Umbilical cord (tissue), 1 donor: ENCODE measurements at regions not wholly inside any gene's neighbourhood (a gene's known extent, or its start where the extent isn't known, plus 50 kb on each side); places are given as distances from the start of the nearest gene placed in this dataset.
A peak's percentile ranks its signal among the peaks of the same experiment; 100 is the strongest.

Experiments
- DNase-seq: peaks from one replicate; pipeline ENCODE4 v3.0.0-alpha.2; 2015; ENCODE audit warnings: low spot score

DNA sequence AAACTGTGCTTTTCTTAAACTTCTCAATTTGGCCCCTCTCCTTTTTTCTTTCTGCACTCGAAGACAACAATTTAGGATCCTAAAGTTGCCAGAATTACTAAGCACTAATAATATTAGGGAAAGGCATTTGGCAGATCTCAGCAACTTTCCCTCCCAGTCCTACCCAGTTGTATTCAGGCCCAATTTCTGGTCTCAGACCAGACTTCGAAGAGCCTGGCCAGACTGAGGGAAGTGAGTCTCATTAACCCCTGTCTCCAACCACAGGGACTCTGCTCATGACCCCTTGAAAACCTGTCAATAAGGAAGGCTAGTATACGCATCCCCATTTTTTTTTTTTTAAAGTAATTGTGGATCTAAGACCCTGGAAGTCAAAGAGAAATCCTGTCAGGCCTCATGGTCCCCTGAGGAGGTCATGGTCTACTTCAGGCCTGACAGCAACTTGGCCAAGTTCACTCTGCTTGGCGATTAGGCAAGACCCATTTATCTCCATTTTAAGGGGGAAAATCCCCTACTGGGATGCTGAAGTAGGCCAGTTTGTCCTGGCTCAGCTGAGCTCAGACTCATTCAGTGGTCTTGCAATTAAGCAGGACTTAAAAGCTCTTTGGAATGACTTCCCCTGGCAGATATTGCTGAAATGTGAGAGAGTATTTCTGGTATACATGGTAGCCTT, 521.0 kb downstream of the FUT8 start:
- no peak for DNase-seq

DNA sequence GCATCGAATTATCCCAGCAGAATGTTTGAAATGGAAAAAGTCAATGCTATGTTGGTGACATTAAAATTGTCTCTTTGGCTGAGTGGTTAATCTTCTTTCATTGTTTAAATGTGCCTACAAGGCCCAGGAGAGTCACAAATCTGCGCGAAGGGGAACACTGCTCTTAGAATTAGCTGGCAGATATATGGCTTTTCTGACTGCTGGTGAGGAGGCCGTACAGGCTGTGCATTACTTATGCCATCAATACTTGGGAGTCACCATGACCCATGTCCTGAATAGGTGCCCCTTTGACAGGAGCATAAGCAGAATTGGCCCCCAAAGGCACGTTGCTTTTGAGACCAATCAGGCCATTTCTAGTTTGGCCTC, 521.5 kb downstream of the FUT8 start:
- DNase-seq: no peak

DNA sequence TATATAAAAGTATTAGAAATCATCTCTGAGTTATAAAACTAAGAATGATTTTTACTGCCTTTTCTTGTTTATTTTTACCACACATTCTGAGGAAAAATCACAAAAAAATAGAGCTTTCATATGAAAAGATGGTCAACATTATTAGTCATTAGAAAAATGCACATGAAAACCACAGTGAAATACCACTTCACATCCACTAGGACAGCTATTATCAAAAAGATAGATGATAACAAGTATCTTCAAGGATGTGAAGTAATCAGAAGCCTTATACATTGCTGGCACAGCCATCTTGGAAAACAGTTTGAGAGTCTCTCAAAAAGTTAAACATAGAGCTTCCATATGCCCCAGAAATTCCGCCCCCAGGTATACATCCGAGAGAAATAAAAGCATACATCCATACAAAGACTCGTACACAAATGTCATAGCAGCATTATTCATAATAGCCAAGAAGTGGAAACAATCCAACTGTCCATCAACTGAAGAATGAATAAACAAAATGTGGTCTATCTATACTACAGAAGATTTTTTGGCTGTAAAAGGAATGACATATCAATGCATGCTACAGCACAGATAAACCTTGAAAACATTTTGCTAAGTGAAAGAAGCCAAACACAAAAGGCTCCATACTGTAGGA, 523.9 kb downstream of the FUT8 start:
- no peak for DNase-seq

DNA sequence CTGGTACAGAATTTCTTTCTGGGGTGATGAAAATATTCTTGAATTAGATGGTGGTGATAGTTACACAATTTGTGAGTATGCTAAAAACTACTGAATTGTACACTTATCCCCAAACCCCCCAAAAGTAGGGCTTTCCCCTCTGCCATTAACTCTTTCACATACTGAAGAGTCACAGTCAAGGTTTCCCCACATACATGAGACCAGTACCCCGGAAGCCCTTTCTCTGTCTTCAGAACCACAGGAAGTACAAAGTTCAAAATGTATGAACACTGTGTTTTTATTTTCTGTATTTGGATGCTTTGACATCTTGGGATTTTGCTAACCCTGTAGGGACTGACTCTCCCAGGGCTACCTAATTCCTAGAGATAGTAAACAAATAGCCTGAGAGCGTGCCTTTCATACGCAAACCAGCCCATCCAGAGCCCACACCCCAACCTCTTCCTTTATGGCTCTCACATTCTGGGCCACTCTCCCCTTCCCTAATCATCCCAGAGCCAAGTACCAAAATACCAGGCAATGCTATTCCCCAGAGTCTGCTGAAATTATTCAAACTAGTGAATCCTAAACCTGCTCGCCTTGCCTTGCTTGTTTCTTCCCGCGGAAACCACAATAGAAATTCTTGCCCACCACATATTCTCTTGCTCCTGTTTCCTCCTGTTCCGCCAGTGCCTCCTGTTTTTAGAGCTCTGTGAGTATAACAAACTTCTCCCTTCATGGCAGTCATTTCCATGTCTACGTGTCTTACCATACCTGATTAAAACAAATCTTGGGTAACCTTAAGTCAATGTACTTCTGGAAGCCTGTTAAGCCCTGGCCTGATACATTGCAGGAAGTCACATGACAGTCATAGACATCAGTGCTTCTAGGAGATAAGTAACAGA, 524.8 kb downstream of the FUT8 start:
- no peak for DNase-seq

DNA sequence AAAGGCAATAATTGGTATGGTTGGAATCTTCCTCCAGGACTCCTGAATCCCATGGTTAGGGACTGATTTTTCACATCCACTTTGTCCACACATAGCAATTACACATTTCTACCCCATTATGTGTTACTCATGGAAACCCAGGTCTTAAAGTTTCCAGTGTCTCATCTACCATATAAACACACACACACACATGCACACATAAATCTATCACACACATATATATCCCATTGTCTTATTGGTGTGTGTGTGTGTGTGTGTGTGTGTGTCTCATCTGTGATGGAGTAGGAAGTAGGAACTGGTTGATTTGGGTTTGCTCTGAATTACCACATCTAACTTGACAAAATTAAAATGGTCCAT, 525.4 kb downstream of the FUT8 start:
- no peak for DNase-seq

DNA sequence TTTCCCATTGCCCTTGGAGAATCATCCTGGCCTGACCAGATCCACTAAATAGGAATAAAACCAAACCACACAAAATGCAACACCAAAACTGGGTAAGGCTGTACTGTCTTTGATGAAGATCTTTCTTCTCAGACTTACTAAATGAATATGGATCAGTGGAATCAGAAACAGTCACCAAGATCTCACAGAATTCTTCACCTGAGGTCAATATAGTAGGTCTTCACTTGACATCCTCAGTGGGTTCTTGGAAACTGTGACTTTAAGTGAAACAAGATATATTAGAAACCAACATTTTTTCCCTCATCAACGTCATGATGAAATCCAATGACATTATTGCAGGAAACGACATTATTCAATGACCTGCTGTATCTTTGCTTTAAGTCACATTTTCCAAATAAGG, 526.2 kb downstream of the FUT8 start:
- no peak for DNase-seq

DNA sequence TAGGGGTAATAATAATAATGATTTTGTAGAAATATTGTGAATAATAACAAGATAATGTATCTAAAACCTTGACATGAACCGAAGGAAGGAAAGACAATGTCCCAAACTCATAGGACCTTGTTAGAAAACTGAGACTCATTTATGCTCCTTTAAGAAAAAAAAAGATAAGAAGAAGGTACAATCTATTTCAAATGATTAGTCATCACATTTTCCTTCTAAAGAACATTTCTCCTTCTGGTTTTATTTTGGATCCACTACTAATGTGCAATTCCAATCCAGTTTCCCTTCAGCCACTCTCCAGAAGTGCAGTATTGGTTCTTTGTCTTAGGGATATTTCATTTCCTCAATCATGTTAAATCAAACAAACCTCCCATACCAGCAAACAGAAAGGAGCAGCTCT, 526.7 kb downstream of the FUT8 start:
- no peak for DNase-seq

DNA sequence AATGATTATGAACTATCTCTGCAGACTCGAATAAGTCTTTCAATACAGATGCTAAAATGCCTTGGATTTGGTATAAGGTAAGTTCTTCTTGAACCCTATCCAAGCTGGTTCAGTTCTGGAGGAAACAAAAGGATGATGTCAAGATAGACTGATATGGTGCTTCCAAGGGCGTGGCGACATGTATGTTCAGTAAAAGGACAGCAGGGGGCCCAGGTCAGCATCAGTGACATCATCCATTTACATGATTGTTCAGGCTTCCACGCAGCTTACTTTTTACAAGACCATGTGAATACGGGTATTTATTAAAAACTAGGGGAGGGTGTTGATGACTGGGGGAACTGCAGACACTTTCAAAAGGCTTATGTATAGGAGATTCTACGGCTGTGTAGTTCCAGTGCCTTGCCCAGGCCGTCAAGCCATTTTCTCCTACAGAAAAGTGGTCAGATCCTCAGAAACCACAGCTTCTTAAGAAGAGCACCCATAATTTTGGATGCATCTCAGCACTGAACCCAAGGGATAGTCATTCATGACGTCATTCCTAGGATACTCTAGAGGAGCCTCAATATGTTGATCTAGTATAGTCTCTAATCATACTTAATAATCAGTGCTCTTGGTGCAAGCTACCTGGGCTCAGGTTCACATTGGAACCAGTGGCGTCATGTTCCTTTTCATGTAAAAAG, 527.7 kb downstream of the FUT8 start:
- no peak for DNase-seq

DNA sequence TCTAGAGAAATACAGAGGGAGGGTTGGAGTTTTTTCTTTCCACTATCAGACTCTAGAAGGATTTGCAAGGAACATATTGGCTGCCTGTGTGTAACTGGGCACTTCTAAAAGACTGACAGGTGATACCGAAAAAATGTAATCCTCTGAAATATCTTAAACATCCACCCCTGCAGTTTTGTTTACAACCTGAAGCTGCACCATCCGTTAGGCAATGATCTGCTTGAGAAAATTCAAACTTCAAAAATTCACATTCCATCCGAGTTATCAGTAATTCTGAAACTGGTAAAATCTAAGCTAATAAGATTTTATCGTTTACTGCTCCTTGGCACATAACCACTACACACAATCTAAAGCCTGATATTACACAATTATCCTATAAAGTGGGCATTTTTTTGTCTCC, 528.6 kb downstream of the FUT8 start:
- no peak for DNase-seq

DNA sequence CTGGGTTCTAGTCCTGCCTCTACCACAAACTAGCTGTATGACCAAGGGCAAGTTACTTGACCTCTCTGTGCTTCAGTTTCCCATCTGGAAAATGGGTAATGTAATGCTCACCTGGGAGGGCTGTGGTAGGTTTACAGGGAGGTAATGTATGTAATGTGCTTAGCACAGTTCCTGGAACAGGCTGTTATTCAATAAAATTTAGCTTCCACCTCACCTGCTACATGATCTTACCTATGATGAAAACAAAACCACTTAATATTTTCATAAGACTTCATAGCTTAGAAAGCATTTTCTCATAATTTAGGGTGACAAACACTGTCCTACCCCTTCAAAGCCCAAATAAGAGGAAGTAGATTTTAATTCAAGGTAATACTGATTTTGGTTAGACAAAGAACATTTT, 530.6 kb downstream of the FUT8 start:
- no peak for DNase-seq

DNA sequence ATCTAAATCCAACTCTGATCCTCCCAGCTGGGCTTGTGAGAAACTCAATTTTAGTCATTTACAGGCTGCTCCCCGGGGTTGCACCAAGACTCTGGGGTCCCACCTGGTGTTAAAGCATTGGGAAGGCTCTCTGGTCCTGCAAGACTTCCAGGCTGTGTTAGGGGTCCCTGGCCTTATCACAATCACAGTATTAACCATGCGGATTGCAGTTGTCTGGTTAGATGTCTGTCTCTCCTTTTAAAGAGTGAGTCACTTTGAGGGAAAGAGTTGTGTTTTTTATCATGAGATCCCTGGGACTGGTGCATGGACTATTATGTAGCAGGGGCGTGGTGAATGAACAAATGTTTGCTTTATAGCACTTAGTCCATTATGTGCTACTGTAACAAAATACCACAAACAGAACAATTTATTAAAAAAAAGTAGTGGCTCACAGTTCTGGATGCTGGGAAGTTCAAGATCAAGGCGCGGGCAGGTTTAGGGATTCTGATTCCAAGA, 531.4 kb downstream of the FUT8 start:
- DNase-seq: peak; percentile 73

DNA sequence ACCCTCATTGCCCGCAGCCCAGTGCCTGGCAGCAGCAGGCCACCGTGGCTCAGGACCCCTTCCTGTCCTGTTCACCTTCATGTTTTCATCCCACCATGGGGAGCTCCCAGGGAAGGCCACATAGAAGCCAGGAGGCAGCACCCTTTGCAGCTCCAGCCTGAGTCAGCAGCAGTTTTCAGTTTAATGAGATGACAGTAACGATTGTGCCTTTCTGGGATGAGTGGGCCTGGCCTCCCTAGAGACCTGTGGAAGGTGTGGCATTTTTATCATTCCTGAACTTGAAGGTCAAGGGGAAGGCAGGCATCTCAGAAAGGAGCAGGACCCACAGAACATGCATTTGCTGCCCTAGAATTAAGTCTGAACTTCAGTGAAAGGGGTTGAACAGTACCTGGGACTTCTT, 532.8 kb downstream of the FUT8 start:
- no peak for DNase-seq

DNA sequence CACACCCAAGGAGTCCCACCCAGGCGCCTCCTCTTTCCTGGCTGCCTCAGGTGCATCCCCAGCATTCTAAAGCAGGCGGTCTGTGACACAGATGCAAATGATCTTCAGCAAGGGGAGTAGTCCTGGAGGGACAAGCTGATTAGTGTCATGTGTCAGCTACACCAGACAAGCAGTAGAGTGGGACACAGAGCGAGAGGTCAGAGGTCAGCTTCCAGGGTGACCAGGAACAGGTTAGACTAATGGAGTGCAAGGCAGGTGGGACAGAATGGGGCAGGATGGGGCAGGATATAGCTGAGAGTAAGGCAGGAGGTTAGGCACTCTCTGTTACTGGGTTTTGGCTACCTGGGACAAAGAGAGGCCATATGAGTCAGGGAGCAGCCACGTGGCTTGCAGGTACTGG, 534.0 kb downstream of the FUT8 start:
- DNase-seq: no peak

DNA sequence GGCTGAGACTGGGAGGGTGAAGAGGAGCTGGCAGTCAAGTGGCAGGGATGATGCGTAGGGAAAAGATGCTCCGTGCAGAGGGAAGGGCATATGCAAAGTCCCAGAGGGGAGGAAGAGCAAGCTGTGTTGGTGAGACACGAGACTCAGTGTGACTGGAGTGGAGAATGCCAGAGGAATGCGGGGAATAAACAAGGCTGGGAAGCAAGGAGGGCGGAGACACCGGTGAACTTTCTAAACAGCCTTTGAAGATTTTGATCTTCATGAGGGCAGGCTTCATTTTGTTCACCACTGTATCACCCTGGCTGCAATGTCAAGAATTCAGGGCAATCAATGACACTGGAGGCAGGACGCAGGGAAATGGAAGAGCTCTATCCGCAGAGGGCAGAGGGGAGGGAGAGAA, 535.8 kb downstream of the FUT8 start:
- no peak for DNase-seq

DNA sequence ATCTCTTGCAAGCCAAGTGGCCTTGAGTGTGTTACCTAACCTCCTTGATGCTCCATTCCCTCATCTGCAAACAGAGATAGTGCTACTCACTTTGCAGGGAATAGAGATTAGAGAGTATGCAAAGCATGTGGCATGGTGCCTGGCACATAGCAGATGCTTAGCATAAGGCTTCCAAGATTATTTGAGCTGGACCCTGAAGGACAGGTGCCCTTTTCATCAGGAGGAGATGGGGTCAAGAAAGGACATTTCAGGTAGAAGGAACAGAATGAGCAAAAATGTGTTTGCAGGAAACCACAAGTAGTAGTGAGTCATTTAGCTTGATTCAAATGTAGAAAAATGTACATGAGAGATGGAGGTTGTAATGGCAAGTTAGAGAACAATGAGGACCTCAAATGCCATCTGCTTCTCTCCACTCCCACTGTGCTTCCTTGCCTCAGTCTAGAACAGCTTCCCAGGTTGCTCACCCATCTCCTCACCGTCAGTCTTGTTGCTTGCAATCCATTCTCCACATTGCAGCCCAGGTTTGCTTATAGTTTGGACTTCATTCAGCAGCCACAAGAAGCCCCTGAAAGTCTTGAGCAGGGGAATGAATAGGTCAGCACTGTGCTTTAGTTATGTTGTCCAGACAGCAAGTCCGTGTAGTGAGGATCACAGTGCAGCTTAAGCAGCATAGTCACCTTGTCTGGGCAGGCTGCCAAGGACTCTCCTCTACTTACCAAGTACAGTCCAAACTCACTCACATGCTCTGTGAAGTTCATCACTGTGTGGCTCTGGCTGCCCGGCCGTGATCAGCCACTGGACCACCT, 536.3 kb upstream of the CCDC196 start:
- peak; percentile 21 for DNase-seq

DNA sequence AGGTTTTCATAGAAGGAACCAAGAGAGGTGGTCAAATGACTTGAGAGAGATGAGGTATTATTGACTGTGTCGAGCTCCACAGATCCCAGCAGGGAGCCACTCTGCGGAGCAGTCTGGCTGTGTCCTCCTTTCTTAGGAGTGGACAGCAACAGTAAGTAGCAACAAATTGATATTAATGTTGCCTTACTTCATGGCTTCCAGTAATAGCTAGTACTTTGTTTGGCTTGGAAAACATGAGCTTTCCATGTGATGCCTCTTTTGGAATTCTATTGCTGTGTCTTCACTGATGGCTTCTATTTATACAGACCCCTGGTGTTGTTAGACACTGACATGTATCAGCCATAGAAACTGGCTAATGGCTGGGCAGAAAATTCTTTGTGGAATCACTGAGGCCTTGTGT, 531.2 kb upstream of the CCDC196 start:
- DNase-seq: no peak

DNA sequence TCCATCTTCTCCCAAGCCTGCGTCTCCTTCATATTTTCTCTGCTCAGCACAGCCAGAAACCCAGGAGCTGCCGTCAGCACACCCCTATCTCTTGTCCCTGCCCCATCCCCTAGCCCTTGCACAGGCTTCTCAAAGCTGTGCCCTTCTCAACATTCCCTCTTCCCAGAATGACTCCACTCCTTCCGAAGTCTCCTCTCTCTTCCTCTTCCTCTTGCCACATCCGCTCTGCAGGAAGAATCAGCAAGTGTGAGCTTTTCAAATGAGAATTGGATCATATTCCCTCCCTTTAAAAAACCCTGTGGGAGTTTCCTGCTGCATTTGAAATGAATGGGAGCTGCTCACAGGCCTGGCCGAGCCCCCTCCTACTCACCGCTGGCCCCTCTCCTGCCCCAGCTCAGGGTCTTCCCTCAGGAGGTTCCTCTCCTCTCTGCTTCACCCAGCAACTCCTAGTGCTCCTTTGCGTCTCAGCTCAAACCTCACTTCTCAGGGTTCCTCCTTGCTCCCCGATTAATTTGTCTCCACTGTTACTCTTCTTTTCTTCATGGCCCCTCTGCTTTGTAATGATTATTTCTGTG, 528.5 kb upstream of the CCDC196 start:
- DNase-seq: no peak

DNA sequence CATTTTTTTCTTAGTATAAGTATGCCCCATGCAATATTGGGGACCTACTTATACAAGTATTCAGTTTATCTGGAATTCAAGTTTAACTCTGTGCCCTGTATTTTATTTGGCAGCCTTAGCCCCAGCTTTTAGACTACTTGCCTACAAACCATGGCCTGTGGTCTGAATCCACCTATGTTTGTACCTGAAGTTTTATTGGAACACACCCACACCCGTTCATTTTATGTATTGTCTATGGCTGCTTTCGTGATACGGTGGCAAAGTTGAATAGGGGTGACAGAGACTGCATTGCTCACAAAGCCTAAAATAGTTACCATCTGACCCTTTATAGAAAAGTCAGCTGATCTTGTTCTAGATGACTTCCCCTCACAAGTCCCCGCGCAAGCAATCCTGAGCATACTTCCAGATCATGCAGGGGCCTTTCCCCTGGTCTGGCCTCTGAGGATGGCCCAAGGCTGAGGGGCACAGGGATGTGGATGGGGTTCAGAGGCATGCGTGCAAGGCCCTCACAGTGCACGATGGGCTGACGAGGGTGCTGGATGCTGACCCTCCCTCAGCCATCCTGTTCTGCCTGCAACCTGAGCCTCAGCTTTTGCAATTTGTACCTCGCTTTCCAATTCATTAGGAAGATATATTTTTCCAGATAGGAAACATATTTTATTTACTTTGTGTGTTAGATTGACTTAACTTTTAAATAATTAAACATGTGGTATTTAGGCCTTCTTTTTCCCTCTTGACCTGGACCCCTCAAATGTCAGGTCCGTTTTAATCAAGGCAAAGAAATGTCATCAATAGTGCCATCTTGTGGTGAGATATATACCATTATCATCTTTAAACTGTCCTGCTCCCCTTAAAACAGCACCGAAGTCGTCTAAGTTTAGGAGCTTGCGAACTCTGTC, 527.3 kb upstream of the CCDC196 start:
- peak; percentile 28 for DNase-seq

DNA sequence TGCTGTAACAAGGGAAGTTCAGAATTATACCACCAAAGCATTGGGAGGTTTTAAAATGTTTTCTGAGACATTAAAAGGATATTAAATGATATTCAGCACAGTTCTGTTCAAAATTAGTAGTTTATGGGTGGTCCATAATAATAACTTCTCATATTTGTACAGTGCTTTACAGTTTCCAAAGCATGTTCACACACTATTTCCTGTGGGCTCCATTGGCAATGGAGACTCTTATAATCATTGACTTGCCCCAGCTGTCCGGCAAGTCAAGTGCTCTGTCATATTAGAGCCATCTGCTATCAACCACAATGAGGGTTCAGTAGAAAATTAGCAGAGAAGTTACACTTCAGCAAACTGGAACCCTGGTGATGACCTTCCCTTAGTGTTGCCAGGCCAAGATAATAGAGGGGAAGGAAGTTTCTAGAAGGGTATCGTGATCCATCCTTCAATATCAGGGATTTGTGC, 526.6 kb upstream of the CCDC196 start:
- DNase-seq: no peak

DNA sequence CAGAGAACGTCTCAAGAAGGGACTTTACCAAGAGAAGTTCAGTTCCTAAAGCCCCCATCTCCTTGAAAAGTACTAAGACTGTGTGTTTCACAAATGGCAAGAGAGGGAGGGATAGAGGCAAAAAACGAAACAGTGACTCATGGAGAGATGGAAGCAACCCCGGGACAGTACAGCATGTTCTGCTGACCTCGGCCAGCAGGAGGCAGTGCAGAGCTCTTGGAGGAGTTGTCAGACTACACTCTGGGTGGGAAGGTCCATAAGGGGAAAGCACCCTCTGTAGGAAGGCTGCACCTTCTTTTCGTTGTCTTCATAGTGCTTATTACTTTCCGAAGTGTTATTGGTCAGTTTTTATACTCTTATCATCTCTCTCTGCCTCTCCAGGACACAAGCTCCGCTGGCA, 525.2 kb upstream of the CCDC196 start:
- DNase-seq: no peak
